ENCODE measurements at regions not wholly inside any gene's neighbourhood (a gene's known extent, or its start where the extent isn't known, plus 50 kb on each side); places are given as distances from the start of the nearest gene placed in this dataset.
"Not testable (repeated sequence)": the region's sequence is repeated elsewhere in the genome, so short reads cannot be mapped to it uniquely, and the experiment has no call there.

DNA sequence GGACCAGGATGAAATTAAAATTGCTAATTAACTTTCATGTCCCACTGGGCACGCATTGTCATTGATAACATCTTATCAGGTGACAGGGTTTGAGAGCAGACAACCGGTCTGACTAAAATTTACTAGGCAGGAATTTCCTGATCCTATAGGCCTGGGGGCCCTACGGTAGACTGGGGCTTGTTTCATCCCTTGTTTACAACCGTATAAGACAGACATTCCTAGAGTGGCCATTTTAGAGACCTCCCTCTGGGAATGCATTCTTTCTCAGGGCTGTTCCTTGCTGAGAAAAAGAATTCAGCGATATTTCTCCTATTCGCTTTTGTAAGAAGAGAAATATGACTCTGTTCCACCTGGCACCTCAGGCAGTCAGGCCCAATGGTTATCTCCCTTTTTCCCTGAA, 1737.8 kb upstream of the ACO1 start:
- TF ChIP-seq, protein P1, sequence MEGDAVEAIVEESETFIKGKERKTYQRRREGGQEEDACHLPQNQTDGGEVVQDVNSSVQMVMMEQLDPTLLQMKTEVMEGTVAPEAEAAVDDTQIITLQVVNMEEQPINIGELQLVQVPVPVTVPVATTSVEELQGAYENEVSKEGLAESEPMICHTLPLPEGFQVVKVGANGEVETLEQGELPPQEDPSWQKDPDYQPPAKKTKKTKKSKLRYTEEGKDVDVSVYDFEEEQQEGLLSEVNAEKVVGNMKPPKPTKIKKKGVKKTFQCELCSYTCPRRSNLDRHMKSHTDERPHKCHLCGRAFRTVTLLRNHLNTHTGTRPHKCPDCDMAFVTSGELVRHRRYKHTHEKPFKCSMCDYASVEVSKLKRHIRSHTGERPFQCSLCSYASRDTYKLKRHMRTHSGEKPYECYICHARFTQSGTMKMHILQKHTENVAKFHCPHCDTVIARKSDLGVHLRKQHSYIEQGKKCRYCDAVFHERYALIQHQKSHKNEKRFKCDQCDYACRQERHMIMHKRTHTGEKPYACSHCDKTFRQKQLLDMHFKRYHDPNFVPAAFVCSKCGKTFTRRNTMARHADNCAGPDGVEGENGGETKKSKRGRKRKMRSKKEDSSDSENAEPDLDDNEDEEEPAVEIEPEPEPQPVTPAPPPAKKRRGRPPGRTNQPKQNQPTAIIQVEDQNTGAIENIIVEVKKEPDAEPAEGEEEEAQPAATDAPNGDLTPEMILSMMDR (IDR thresholded peaks at IDR 0.05), result not testable (repeated sequence)
- not testable (repeated sequence) for TF ChIP-seq POLR2A (IDR thresholded peaks at IDR 0.05)
